MM.1S (cell line): ENCODE measurements at regions not wholly inside any gene's neighbourhood (a gene's known extent, or its start where the extent isn't known, plus 50 kb on each side); places are given as distances from the start of the nearest gene placed in this dataset.

Experiments
- CTCF ChIP-seq: fragments of 300-600 bp; sonication (generic); IDR thresholded peaks from 2 replicates; pipeline ENCODE4 v1.5.1; 2016; ENCODE audit warnings: antibody characterized with exemption, low read length, mixed read lengths
- EZH2 ChIP-seq: fragments of 300-600 bp; sonication (generic); optimal IDR thresholded peaks from 2 replicates; pipeline ENCODE3; 2017; ENCODE audit warnings: low read depth, mild to moderate bottlenecking, antibody characterized with exemption, low read length, mixed read lengths

DNA sequence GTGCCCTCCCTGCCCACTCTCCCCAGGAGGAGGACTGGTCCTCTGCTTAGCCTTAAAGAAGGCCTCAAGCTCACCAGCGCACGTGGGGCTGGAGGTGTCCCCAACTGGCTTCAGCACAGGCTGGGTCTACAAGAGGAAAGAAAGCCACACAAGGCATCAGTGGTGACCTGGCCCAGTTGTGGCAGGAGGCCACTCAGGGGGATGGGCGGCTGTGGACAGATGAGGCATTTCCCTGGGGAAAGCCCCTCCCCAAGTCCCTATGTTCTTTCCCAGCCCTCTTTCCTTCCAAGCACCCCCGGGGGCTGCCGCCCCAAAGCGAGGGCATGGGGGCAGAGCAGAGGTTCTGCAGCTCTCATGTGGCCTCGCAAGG lies 155.2 kb upstream of the TLE3 start:
- TF ChIP-seq CTCF (no peak), EZH2 (no peak)
